GM20431 (cell line): ENCODE measurements at regions not wholly inside any gene's neighbourhood (a gene's known extent, or its start where the extent isn't known, plus 50 kb on each side); places are given as distances from the start of the nearest gene placed in this dataset.

ENCODE experiments used
- in situ Hi-C: fragments of 300-500 bp; cut with MseI, MboI; formaldehyde crosslinking; loops from one replicate; pipeline ENCODE4 v1.15.0; 2020; ENCODE audit warnings: low sequenced_read_pairs; ENCODE audit not compliant: unreplicated experiment

GRCh38 chr4:123984886-123985285, 588.3 kb downstream of the SPRY1 start:
- in situ Hi-C loops = no loop called here

DNA sequence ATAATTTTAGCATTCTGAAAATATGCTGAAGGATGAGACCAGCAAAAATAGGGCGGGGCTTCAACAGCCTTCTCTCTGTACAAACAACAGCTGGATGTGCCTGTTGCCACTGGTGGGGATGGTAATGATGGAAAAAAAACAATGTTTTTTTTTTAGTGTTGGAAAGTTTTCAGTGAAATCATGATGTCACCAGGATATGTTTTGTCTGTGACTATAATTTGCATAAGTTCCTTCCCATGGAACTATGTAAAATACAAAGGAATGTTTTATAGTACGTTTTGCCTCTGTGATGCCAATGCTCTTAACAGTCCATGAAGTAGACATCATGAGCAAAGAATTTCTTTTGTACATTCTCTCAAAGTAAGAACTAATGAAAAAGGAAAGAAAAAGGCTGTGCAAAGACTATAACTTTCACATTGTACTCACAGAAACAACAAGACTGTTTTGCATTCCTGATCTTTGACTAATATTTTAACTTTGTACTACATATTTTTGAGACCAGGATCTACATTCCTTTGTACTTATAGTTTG, 589.7 kb downstream of the SPRY1 start:
- in situ Hi-C loops = no loop called here

DNA sequence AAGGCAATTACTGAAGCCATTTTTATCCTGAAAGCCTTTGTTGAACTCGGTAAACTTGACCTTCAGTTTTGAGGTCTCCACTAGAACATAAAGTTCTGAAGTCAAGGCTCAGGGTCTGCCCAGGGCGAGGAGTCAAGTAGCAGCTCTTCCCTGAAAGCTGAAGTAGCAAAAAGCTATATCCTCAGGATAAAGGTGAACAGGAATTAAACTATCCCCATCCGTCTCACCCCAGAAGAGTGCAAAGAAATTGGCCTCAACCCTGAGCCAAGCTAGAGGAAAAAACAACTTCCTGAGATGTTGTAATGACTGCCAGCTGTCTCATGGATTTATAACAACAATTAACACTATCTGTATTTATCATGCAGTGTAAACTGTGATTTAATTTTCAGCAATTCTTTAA, 590.8 kb downstream of the SPRY1 start:
- in situ Hi-C loops = no loop called here

DNA sequence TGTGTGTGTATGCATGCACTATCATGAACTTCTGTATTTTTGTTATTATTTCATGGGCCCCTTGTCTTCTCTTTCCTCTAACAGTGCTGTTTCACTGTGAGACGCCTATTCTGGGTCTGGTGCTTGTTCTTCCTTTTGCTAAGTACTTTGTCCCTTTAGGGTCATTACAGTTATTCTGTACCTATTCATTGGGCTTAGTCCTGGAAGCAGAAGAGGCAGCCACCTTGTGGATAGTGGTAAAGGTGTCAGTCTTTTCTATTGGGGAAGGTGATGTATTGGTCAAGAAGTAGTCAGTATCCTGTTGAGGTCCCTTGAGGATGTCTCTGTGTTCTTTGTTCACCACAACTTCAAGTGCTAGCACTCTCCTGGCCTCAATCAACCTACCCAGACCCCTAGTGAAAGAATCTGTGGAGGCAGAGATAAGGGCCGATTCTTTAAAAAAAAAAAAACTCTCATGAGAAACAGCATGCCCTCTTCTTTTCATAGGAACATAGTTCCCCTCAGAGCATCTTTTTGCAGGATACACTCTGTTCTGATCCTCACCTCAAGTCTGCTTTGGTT, 593.8 kb downstream of the SPRY1 start:
- in situ Hi-C loops = no loop called here

DNA sequence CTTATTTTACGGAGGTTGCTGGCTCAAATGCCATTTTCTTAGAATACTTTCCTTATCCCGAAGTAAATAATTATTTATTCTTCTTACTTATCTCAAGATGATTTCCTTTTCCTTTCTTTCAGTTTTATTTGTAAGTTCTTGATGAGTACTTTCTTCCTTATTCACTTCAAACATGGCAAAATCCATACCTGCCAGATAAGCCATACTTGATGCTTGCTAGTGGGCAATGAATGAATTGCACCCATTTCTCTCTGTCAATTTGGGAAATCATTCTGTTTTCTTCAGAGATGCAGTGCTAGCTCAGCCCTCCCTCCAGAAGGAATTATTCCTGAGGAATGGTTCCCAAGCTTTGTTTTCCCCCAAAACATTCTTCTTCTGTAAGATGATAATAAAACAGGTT, 598.3 kb downstream of the SPRY1 start:
- in situ Hi-C loops = no loop called here

DNA sequence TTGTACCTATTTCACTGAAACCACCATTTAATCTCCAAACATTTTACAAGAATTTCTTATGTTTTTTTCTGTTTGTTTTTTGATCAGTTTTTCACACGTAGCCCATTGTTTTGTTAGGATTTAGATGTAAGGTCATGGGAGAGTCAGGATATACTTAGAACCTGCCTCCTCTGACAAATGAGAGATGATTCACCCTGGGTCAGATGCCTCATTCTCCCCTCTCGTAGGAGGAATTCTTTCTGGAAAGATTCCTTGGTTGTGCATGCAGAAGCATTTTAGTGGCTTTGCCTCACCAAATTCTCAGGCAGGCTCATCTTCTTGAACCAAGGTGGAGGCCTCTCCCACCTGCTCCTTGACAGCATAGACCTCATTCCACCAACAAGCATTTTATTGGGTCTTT, 599.3 kb downstream of the SPRY1 start:
- in situ Hi-C loops = no loop called here

DNA sequence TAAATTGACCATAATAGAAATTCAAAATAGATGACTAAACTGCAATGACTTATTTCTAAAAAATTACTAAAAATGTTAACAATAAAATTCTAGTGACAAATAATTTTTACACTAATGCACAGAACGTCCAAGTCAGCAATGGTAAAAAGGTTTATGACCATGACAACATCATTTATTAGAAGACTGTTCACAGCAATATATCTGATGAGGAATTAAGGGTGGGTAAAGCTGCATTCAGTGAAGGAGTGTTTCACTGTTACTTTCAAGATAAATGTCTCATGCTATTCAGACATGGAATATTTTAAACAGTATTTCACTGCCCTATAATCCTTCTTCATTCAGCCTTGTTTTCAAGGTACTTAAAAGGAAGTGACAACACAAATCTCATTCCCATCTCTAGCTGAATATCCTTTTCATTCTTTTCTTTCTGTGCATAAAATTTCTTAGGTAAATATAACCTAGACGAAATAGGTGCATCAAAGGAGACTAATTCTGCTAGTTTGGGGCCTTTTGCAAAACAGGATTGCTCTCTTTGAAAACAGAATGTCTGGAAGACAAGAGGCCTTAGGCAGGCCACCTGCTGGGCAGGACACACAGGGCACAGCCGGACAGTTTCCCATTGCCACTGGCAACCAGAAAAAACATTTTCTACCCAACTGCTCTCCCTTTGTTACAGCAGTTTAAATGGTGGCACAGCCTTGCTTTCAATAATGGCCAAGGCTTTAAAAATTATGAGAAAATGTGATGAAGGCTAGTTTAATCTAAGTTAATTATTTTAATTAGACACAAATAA, 600.3 kb downstream of the SPRY1 start:
- in situ Hi-C loops = no loop called here

DNA sequence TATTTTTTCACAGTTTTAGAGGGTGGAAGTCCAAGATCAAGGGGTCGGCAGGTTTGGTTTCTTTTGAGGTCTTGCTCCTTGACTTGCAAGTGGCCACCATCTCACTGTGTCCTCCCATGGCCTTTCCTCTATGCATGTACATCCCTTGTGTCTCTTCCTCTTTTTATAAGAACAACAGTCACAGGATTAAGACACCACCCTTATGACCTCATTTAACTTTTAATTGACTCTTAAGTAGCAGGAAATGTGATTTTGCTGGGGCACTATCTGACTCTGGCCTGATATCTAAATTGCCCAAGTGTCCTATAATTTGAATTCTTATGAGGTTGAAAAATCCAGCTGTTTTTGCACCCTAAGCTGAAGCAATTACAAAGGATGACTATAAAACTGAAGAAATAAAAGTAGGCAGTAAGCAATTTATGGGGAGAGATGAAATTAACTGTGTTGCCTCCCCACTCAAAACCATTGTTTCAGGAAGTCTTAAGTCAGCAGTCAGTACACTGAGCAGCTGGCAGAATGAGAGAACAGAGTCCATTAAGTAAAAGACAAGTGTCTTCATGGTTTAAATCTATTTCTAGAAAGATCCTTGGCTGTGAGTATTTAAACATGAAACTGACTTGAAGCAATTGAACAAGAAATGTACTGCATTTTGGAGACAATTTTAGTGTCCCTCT, 601.3 kb downstream of the SPRY1 start:
- in situ Hi-C loops = no loop called here

DNA sequence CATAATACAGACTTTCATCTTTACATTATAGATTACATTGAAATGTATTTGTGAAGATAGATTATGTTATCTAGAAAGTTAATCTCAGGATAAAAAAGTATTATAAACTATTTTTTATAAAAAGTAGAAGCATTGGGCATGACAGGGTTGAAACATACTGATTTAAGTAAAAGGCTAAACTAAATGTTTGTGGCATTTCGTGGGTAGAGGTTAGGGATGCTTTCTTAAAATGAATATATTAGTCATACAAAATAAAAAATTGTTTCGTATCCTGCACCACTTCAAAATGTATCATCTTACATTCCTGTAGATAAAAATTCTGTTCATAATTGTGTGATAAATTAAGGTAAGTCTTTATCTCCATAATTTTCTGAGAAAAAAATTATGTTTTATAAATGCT, 603.6 kb downstream of the SPRY1 start:
- in situ Hi-C loops = no loop called here

- in situ Hi-C loops = no loop called here
Measured at GRCh38 chr4:124015766-124016165, 619.2 kb downstream of the SPRY1 start.

DNA sequence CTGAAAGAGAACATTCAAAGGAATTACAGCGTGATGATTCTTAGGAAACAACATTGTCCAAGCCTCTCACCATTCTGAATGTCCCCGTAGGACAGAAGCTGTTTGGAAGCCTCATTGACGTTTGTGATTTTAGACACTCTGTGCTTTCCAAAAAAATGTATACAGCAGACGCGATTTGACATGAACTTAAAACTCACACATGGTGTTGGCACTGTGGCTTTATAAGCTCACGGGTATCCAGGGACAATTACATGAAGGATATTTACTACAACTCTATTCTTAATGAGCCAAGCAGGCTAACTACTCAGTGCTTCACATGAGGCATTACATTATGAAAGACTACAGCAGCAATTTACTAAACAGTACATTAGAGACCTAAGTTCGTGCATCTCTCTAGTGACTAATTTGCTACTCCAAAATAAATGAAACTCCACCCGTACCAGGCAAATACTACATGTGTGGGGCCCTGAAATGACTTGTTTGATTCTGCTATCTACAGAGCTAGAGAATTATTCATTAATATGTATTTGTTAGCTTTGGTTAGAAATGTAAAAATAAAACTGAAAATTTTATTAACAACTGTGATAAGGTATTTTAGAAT, 620.7 kb downstream of the SPRY1 start:
- in situ Hi-C loops = no loop called here

GRCh38 chr4:124018383-124019317, 622.1 kb downstream of the SPRY1 start:
- in situ Hi-C loops = no loop called here

GRCh38 chr4:124019749-124020549, 623.4 kb downstream of the SPRY1 start:
- in situ Hi-C loops = no loop called here

DNA sequence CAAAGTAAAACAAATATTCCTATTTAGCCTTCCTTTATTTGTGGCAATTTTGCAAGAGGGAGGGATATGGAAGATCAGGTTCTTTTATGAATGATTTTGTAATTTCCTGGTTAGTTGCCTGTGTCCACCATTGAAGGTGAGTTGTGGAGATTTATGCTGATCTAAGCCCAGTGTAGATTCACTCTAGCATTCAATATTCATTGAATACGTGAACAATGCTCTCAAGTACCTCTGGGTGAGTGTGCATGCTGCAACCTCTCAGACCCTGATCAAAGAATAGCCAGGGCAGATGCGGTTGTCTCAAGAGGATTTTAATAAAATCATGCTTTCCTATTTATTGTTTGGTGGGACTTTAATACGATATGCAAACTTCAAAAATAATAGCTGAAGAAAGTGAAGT, 628.4 kb downstream of the SPRY1 start:
- in situ Hi-C loops = no loop called here

GRCh38 chr4:124025428-124025827, 628.8 kb downstream of the SPRY1 start:
- in situ Hi-C loops = no loop called here

GRCh38 chr4:124028182-124028581, 631.6 kb downstream of the SPRY1 start:
- in situ Hi-C loops = no loop called here

GRCh38 chr4:124030147-124030546, 633.6 kb downstream of the SPRY1 start:
- in situ Hi-C loops = no loop called here

GRCh38 chr4:124032035-124032434, 635.4 kb downstream of the SPRY1 start:
- in situ Hi-C loops = no loop called here
